D721Med (cell line): ENCODE measurements at regions not wholly inside any gene's neighbourhood (a gene's known extent, or its start where the extent isn't known, plus 50 kb on each side); places are given as distances from the start of the nearest gene placed in this dataset.

Source experiments
- DNase-seq: peaks from one replicate; pipeline ENCODE4 v3.0.0; 2011; ENCODE audit warnings: low spot score; ENCODE audit not compliant: insufficient read length
- FAIRE-seq: peaks from 2 replicates; lab custom pipeline; 2011; peaks lifted over from hg19 to GRCh38; lab: Jason Lieb, UNC
- CTCF ChIP-seq: IDR thresholded peaks from 2 replicates; pipeline ENCODE4 v1.5.1; 2012; ENCODE audit warnings: mild to moderate bottlenecking, control low read depth; ENCODE audit not compliant: insufficient read depth; ENCODE audit errors: missing control alignments

DNA sequence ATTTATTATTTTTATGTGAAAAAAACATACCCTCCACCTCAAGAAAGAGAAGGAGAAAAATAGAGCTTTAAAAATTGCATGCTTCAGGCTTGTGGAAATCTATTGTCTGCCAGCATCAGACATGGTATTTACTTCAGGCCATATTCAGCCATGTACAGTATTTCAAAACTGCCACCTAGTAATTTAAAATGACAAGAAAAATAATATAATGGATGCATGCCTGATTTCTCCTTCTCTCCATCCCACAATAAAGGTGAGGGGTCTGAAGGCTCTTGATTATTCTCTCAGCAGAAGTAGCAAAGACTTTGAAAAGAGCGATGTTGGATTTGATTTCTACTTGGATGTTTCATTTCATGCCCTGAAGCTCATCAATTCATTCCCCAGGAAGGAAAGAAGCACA, 250.7 kb downstream of the TBC1D4 start:
- no peak for DNase-seq
- TF ChIP-seq CTCF, result no peak
- no peak for FAIRE-seq

DNA sequence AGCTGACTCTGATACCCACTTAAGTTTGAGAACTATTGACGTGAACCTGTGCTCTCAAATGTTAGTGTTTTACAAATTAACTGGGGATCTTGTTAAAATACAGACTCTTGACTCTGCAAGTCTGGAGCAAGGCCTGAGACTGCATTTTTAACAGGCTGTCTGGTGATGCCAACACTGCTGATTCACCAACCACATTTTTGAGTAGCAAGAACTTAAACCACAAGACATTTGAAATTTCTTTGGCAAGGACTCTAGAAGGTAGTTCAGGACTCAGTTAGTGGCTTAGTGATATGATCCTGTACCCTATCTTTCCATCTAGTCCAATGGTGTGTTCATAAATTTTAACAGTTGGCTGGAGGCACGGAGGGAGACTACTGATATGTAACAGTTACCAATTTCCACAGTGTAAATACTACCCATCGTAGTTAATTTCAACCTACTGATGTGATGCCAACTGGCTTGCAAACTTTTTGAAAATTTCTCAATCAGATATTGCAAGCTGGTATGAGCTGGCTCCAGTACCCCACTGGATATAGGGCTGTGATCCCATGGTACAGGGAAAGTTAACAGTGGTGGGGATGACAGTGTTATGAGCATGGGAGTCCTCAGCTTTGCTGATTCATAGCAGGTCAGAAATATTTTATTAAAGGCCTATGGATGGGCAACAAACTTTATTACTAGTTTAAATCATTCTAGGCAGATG, 255.1 kb downstream of the TBC1D4 start:
- no peak for TF ChIP-seq CTCF
- FAIRE-seq (no peak), DNase-seq (no peak)

GRCh38 chr13:75226092-75226491, 255.9 kb downstream of the TBC1D4 start:
- no peak for DNase-seq
- FAIRE-seq, result no peak
- TF ChIP-seq CTCF, result no peak

DNA sequence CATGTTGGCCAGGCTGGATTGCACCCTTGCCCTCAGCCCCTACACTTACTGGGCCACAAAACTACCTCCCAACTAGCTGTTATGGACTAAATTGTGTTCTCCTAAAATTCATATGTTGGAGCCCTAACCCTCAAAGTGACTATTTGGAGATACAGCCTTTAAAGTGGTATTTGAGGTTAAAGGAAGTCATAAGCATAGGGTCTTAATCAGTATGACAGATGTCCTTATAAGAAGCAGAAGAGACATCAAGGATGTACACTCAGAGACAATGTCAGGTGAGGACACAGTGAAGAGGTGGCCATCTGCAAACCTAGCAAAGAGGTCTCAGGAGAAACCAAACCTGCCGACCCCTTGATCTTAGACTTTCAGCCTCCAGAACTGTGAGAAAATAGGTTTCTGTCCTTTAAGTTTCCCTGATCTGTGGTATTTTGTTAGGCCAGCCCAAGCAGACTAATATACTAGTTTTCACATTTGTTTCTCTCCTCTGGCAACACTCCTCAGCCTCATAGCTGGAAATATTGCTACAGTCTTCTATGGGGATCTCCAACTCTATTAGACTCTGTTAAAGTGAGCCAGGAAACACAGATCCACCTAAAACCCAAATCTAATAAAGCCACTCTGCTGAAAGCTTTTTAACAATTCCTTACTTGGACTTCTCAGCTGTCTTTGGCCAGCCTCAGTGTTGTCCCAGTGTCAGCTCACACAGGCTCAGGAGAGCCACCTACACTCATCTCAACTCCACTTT, 256.5 kb downstream of the TBC1D4 start:
- TF ChIP-seq CTCF, result no peak
- FAIRE-seq (no peak), DNase-seq (no peak)

- DNase-seq (no peak), FAIRE-seq (no peak)
- no peak for TF ChIP-seq CTCF
Measured at GRCh38 chr13:75224053-75224742, 257.8 kb downstream of the TBC1D4 start.

DNA sequence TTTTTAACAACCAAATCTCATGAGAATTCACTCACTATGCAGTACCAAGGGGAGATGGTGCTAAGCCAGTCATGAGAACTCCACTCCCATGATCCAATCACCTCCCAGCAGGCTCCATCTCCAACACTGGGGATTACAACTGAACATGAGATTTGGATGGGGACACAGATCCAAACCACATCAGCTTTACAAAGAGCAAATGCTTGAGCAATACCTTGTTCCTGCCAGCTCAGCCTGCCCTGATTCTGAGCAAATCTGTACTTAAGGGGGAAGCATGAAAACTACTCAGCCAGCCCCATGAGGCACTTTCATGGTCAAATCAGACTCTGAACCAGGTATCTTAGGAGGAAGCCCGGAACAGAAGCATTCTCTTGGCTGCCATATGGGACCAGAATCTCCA, 259.9 kb downstream of the TBC1D4 start:
- no peak for DNase-seq
- no peak for TF ChIP-seq CTCF
- FAIRE-seq, result no peak
